ENCODE measurements at regions not wholly inside any gene's neighbourhood (a gene's known extent, or its start where the extent isn't known, plus 50 kb on each side); places are given as distances from the start of the nearest gene placed in this dataset.

DNA sequence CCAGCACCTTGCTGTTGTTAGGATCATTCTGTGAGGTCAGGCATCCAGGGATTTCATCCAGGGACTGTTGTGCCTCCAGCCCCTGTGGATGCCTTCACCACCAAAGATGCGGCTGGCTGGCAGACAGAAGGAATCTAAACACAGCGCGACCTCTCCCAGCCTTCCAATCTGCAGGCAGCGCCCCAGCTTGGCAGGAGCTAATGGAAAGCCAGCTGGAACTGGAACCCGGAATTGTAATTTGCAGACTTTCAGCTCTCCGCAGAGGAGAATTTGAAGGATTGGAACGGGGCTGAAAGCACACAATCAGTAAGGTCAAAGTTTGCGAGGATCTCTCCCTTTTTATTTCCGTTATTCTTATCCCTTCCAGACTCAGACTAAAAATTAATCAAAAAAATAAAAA, 127.8 kb downstream of the TRIB2 start:
- TF ChIP-seq, protein P1, sequence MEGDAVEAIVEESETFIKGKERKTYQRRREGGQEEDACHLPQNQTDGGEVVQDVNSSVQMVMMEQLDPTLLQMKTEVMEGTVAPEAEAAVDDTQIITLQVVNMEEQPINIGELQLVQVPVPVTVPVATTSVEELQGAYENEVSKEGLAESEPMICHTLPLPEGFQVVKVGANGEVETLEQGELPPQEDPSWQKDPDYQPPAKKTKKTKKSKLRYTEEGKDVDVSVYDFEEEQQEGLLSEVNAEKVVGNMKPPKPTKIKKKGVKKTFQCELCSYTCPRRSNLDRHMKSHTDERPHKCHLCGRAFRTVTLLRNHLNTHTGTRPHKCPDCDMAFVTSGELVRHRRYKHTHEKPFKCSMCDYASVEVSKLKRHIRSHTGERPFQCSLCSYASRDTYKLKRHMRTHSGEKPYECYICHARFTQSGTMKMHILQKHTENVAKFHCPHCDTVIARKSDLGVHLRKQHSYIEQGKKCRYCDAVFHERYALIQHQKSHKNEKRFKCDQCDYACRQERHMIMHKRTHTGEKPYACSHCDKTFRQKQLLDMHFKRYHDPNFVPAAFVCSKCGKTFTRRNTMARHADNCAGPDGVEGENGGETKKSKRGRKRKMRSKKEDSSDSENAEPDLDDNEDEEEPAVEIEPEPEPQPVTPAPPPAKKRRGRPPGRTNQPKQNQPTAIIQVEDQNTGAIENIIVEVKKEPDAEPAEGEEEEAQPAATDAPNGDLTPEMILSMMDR (IDR thresholded peaks at IDR 0.05): no peak
- TF ChIP-seq POLR2A (IDR thresholded peaks at IDR 0.05): no peak

All from testis (tissue), 2 donors.